ENCODE measurements at regions not wholly inside any gene's neighbourhood (a gene's known extent, or its start where the extent isn't known, plus 50 kb on each side); places are given as distances from the start of the nearest gene placed in this dataset.

GRCh38 chr4:111776561-111776960 is 368.7 kb upstream of the FAM241A start:
- H3K27me3 Mint-ChIP-seq (ENCODE audit: insufficient read depth) = 0 out of 2 replicates have a peak, but pooled peaks cover 2% of the 10 kb centered on the region
- peak; percentile 42 for DNase-seq
- H3K9me3 Mint-ChIP-seq = no peaks in the 10 kb centered on the region
- no peak overlapping the region for H3K27ac Mint-ChIP-seq
- H3K36me3 Mint-ChIP-seq (ENCODE audit: low read depth) = no peaks in the 10 kb centered on the region
- peaks cover 28% of the 10 kb centered on the region for H3K4me1 Mint-ChIP-seq (ENCODE audit: low read depth)
- no peak for TF ChIP-seq CTCF (IDR thresholded peaks at IDR 0.05)
- H3K4me3 Mint-ChIP-seq = peak overlapping the region; percentile 31; the same call in 1 of the 2 replicates

GRCh38 chr4:111778543-111778942 is 366.7 kb upstream of the FAM241A start:
- DNase-seq = peak; percentile 35

GRCh38 chr4:111780965-111781364 is 364.3 kb upstream of the FAM241A start:
- Mint-ChIP-seq H3K27ac (no peak overlapping the region), H3K4me1 (ENCODE audit: low read depth) (peaks cover 13% of the 10 kb centered on the region), H3K4me3 (no peak overlapping the region), H3K27me3 (ENCODE audit: insufficient read depth) (0 out of 2 replicates have a peak, but pooled peaks cover 2% of the 10 kb centered on the region), H3K9me3 (no peaks in the 10 kb centered on the region), H3K36me3 (ENCODE audit: low read depth) (no peaks in the 10 kb centered on the region)
- TF ChIP-seq CTCF (IDR thresholded peaks at IDR 0.05) = no peak
- DNase-seq = no peak

More at GRCh38 chr4:111778543-111778942, 366.7 kb upstream of the FAM241A start:
- peak; percentile 66 for TF ChIP-seq CTCF (IDR thresholded peaks at IDR 0.05)
- H3K4me3 Mint-ChIP-seq = no peak overlapping the region
- H3K36me3 Mint-ChIP-seq (ENCODE audit: low read depth) = no peaks in the 10 kb centered on the region
- peaks cover 26% of the 10 kb centered on the region for H3K4me1 Mint-ChIP-seq (ENCODE audit: low read depth)
- H3K27me3 Mint-ChIP-seq (ENCODE audit: insufficient read depth) = 0 out of 2 replicates have a peak, but pooled peaks cover 2% of the 10 kb centered on the region
- H3K9me3 Mint-ChIP-seq = no peaks in the 10 kb centered on the region
- H3K27ac Mint-ChIP-seq = no peak overlapping the region

GRCh38 chr4:111781611-111782010 is 363.6 kb upstream of the FAM241A start:
- no peak overlapping the region for H3K27ac Mint-ChIP-seq
- DNase-seq = no peak
- no peaks in the 10 kb centered on the region for H3K9me3 Mint-ChIP-seq
- H3K36me3 Mint-ChIP-seq (ENCODE audit: low read depth) = no peaks in the 10 kb centered on the region
- peaks cover 7% of the 10 kb centered on the region for H3K4me1 Mint-ChIP-seq (ENCODE audit: low read depth)
- 0 out of 2 replicates have a peak, but pooled peaks cover 2% of the 10 kb centered on the region for H3K27me3 Mint-ChIP-seq (ENCODE audit: insufficient read depth)
- no peak for TF ChIP-seq CTCF (IDR thresholded peaks at IDR 0.05)
- no peak overlapping the region for H3K4me3 Mint-ChIP-seq

GRCh38 chr4:111788099-111788498 is 357.2 kb upstream of the FAM241A start:
- Mint-ChIP-seq H3K4me3 (no peak overlapping the region), H3K36me3 (ENCODE audit: low read depth) (no peaks in the 10 kb centered on the region), H3K27me3 (ENCODE audit: insufficient read depth) (peaks cover 5% of the 10 kb centered on the region), H3K4me1 (ENCODE audit: low read depth) (no peaks in the 10 kb centered on the region), H3K27ac (no peak overlapping the region), H3K9me3 (no peaks in the 10 kb centered on the region)
- DNase-seq = no peak
- no peak for TF ChIP-seq CTCF (IDR thresholded peaks at IDR 0.05)
